ENCODE measurements at regions not wholly inside any gene's neighbourhood (a gene's known extent, or its start where the extent isn't known, plus 50 kb on each side); places are given as distances from the start of the nearest gene placed in this dataset.

DNA sequence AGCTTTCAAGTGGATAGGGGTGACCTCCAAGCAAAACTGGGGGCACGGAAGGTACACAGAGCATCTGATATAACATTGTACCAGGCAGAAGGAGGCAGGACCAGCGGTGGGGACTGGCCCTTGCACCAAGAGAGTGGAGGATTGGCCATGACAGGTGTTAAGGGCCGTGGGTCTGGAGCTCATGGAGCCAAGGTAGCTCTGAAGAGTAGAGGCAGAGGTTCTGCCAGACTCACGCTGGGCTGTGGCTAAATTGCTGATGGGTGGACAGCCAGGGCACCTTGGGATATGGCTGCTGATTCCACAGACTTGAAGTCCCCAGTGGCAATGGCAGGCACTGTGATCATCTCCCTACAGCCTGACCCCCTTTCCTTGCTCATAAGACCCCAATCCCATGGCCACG lies 65.9 kb upstream of the NKD1 start:
- no peaks in the 10 kb centered on the region for H3K27me3 ChIP-seq (ENCODE audit: insufficient read depth, low read length, poor library complexity, severe bottlenecking)
- H3K4me2 ChIP-seq (ENCODE audit: low read depth, low read length, poor library complexity, severe bottlenecking), result no peak overlapping the region
- no peak overlapping the region for H3K4me3 ChIP-seq (ENCODE audit: low read length, poor library complexity, severe bottlenecking)
- H2AFZ ChIP-seq (ENCODE audit: low read length), result no peak overlapping the region
- no peaks in the 10 kb centered on the region for H3F3A ChIP-seq (ENCODE audit: low read depth)
- no peaks in the 10 kb centered on the region for H3K9me2 ChIP-seq (replicated peaks; ENCODE audit: low read depth, low read length)
- H3K4me1 ChIP-seq (ENCODE audit: insufficient read depth, low read length, poor library complexity, severe bottlenecking), result no peaks in the 10 kb centered on the region
- H3K36me3 ChIP-seq (ENCODE audit: insufficient read depth, low read length), result no peaks in the 10 kb centered on the region
- no peaks in the 10 kb centered on the region for H3K9me3 ChIP-seq (ENCODE audit: insufficient read depth, low read depth, low read length)
- TF ChIP-seq EZH2phosphoT487 (IDR thresholded peaks at IDR 0.05; ENCODE audit: borderline replicate concordance), result no peak
- no peak for TF ChIP-seq CTCF (conservative IDR thresholded peaks at IDR 0.05; ENCODE audit: low read length)
- H3K9ac ChIP-seq (ENCODE audit: low read depth, low read length, poor library complexity, severe bottlenecking), result no peak overlapping the region
- no peaks in the 10 kb centered on the region for H3K79me2 ChIP-seq (ENCODE audit: insufficient read depth, low read length)
- H4K20me1 ChIP-seq (ENCODE audit: insufficient read depth, low read length, poor library complexity, severe bottlenecking), result no peaks in the 10 kb centered on the region

DNA sequence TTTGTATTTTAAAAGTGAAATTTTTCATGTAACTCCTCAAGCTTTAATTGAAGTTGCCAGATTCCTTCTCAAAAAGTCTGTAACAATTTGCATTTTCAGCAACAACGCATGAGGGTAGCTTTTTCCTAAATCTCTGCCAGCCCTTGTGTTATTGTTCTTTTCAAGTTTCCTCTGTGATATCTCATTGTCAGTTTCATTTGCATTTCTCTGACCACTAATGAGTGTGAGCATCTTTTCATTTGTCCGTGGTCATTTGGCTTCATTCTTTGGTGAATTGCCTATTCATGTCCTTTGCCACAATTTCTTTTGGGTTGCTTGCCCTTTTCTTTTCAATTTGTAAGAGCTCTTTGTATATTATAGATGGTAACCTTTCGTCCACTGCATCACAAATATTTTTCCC lies 68.0 kb upstream of the NKD1 start:
- H3K9me2 ChIP-seq (replicated peaks; ENCODE audit: low read depth, low read length), result no peaks in the 10 kb centered on the region
- no peak overlapping the region for H3K9ac ChIP-seq (ENCODE audit: low read depth, low read length, poor library complexity, severe bottlenecking)
- TF ChIP-seq EZH2phosphoT487 (IDR thresholded peaks at IDR 0.05; ENCODE audit: borderline replicate concordance) (no peak), CTCF (conservative IDR thresholded peaks at IDR 0.05; ENCODE audit: low read length) (no peak)
- no peaks in the 10 kb centered on the region for H3K9me3 ChIP-seq (ENCODE audit: insufficient read depth, low read depth, low read length)
- no peaks in the 10 kb centered on the region for H4K20me1 ChIP-seq (ENCODE audit: insufficient read depth, low read length, poor library complexity, severe bottlenecking)
- no peaks in the 10 kb centered on the region for H3K36me3 ChIP-seq (ENCODE audit: insufficient read depth, low read length)
- no peaks in the 10 kb centered on the region for H3K27me3 ChIP-seq (ENCODE audit: insufficient read depth, low read length, poor library complexity, severe bottlenecking)
- H2AFZ ChIP-seq (ENCODE audit: low read length), result no peak overlapping the region
- H3K79me2 ChIP-seq (ENCODE audit: insufficient read depth, low read length), result no peaks in the 10 kb centered on the region
- no peak overlapping the region for H3K4me2 ChIP-seq (ENCODE audit: low read depth, low read length, poor library complexity, severe bottlenecking)
- no peak overlapping the region for H3K4me3 ChIP-seq (ENCODE audit: low read length, poor library complexity, severe bottlenecking)
- no peaks in the 10 kb centered on the region for H3F3A ChIP-seq (ENCODE audit: low read depth)
- H3K4me1 ChIP-seq (ENCODE audit: insufficient read depth, low read length, poor library complexity, severe bottlenecking), result no peaks in the 10 kb centered on the region

DNA sequence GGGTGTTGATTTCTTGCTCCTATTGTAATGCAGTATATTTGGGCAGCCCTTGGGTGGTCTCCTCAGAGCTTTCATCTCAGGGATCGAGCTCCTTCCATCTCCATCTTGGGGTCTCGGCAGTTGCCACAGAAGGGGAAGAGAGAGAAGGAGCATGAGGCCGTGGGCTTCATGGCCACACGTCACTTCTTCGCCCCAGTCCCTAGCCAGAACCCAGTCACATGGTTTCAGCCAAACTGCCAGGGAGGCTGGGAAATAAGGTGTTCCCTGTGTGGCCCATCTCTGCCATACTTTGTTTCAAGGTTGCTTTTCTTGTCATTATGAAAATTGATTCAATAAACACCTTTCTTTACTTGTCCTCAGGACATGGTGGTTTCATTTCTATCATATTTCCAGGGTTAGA lies 68.4 kb upstream of the NKD1 start:
- no peak overlapping the region for H3K9ac ChIP-seq (ENCODE audit: low read depth, low read length, poor library complexity, severe bottlenecking)
- no peaks in the 10 kb centered on the region for H3K27me3 ChIP-seq (ENCODE audit: insufficient read depth, low read length, poor library complexity, severe bottlenecking)
- H2AFZ ChIP-seq (ENCODE audit: low read length), result no peak overlapping the region
- no peaks in the 10 kb centered on the region for H3K36me3 ChIP-seq (ENCODE audit: insufficient read depth, low read length)
- H4K20me1 ChIP-seq (ENCODE audit: insufficient read depth, low read length, poor library complexity, severe bottlenecking), result no peaks in the 10 kb centered on the region
- no peaks in the 10 kb centered on the region for H3K9me3 ChIP-seq (ENCODE audit: insufficient read depth, low read depth, low read length)
- no peak overlapping the region for H3K4me2 ChIP-seq (ENCODE audit: low read depth, low read length, poor library complexity, severe bottlenecking)
- TF ChIP-seq EZH2phosphoT487 (IDR thresholded peaks at IDR 0.05; ENCODE audit: borderline replicate concordance) (no peak), CTCF (conservative IDR thresholded peaks at IDR 0.05; ENCODE audit: low read length) (no peak)
- H3F3A ChIP-seq (ENCODE audit: low read depth), result no peaks in the 10 kb centered on the region
- H3K4me1 ChIP-seq (ENCODE audit: insufficient read depth, low read length, poor library complexity, severe bottlenecking), result no peaks in the 10 kb centered on the region
- no peak overlapping the region for H3K4me3 ChIP-seq (ENCODE audit: low read length, poor library complexity, severe bottlenecking)
- H3K9me2 ChIP-seq (replicated peaks; ENCODE audit: low read depth, low read length), result no peaks in the 10 kb centered on the region
- H3K79me2 ChIP-seq (ENCODE audit: insufficient read depth, low read length), result no peaks in the 10 kb centered on the region
